SIG-M5 treated with dmso at 0.1 percent for 504 hours (cell line): ENCODE measurements at regions not wholly inside any gene's neighbourhood (a gene's known extent, or its start where the extent isn't known, plus 50 kb on each side); places are given as distances from the start of the nearest gene placed in this dataset.
"Not testable (repeated sequence)": the region's sequence is repeated elsewhere in the genome, so short reads cannot be mapped to it uniquely, and the experiment has no call there.

Source experiments
- DNase-seq: peaks from one replicate; lab custom pipeline; 2025; ENCODE audit not compliant: unreplicated experiment; lab: John Stamatoyannopoulos, UW

DNA sequence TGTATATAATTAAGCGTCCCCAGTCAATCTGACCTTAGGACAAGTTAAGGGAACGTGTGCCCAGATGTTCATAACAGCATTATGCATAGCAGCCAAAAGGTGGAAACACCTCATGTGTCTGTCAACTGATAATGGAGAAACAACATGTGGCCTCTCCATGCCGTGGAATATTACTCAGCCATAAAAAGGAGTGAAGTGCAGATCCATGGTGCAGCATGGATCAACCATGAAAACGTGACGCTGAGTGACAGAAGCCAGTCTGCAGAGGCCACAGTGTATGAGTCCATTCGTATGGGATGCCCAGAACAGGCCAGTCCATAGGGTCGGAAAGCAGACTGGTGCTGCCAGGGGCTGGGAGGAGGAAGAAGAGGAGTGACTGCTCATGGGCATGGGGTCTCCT lies 161.0 kb upstream of the CIBAR2 start:
- DNase-seq = no peak

- no peak for DNase-seq
Observed at GRCh38 chr16:85274501-85274900, 162.2 kb upstream of the CIBAR2 start.

GRCh38 chr16:85274924-85275323 lies 162.7 kb upstream of the CIBAR2 start:
- no peak for DNase-seq

- DNase-seq = peak; percentile 39
Observed at GRCh38 chr16:85275533-85276249, 163.4 kb upstream of the CIBAR2 start.

DNA sequence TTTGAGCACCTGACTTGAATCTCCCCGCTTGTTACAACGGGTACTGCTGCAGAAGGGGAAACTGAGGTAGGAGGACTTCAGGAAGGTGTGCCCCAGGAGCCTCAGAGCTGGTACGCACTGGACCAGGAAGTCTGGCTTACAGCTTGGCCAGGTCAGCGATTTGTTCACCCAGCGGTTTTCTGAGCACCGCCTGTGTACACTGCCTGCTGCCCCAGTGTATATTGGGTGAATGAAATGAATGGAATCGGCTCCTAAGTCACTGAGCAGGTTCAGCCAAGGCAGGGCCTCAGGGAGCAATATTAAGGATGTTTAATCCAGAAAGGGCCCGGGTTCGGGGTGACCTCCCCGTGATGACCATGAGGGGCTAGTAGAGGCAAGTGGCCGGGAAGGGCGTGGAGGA lies 164.0 kb upstream of the CIBAR2 start:
- no peak for DNase-seq

DNA sequence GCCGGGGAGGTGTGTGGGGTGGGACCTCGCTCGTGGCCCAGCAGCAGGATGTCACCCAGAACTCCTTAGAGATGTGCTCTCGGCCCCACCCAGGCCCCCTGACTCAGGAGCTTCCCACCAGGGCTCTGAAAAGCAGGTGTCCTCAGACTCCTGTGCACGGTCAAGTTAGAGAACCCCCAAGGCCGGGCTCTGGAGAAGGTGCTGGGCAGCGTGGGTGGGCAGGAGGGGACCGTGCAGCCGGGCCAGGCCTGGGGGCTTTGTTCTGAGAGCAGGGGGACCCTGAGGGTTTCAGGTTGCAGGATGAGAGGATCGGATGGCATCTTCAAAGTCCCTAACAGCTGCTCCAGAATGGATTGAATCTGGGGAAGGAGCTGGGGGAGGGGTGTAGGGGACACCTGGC lies 164.4 kb upstream of the CIBAR2 start:
- DNase-seq = no peak

DNA sequence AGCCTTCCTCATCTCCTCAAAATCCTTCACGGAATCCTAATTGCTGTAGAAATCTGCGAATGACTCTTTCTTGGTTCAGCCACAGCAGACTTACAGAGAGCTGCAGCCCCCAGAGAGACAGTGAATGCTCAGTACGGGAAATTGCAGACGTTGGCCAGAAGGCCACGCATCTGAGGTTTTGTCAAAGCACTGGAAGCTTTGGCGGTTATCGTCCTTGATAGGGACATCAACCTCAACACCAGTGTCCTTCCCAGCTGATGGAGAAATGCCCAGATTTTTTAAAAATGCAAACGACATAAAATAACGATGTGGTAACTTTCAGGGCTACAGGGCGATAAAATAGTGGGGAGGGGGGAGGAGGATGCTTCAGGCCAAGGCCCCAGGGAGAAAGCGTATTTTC lies 166.6 kb upstream of the CIBAR2 start:
- no peak for DNase-seq

DNA sequence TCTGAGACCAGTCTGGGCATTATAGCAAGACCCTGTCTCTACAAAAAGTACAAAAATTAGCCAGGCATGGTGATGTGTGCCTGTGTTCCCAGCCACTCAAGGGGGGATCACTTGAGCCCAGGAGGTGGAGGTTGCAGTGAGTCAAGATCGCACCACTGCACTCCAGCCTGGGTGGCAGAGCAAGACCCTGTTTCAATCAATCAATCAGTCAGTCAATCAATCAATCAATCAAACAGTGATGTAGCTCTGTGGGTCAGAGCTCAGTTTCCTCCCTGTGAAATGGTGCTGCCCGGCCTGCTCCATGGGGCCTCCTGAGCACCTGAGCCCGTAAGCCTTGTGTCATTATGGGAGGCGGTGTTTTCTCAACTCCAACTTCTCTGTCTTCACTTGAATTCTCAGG lies 167.1 kb upstream of the CIBAR2 start:
- no peak for DNase-seq

GRCh38 chr16:85279825-85280545 lies 167.7 kb upstream of the CIBAR2 start:
- no peak for DNase-seq

DNA sequence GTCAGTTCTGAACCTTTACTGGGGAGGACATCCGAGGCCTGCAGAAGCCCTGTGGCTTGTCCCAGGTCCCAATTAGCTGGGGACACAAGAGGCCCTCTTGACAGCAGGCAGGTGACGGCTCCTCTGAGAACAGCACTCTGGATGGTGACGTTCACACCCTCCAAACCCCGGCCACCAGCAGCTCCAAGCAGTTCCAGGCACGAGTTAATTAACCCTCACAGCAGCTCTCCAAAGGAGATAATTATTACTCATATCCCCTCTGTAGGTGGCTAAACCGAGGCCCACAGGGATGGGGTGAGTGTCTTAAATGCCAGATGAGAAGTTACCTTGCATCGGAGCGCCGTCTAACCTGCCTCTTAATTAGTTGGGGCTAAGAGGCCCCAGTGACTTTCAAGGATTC lies 168.9 kb upstream of the CIBAR2 start:
- no peak for DNase-seq

DNA sequence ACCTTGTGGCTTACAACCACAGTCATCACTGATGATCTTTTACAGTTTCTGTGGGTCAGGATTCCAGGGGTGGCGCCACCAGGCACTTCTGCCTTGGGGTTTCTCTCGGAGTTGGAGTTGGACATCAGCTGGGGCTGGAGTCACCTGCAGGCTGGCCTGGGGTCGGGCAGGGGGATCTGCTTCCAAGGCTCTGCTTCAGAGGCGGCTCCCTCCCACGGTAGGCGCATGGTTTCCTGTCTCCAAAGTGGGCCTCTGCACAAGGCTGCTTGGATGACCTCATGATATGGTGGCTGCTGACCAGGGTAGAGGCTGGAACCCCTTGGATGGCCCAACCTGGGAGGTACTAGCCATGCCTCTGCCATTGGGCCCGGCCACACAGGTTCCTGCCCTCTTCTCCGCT lies 170.6 kb upstream of the CIBAR2 start:
- no peak for DNase-seq

DNA sequence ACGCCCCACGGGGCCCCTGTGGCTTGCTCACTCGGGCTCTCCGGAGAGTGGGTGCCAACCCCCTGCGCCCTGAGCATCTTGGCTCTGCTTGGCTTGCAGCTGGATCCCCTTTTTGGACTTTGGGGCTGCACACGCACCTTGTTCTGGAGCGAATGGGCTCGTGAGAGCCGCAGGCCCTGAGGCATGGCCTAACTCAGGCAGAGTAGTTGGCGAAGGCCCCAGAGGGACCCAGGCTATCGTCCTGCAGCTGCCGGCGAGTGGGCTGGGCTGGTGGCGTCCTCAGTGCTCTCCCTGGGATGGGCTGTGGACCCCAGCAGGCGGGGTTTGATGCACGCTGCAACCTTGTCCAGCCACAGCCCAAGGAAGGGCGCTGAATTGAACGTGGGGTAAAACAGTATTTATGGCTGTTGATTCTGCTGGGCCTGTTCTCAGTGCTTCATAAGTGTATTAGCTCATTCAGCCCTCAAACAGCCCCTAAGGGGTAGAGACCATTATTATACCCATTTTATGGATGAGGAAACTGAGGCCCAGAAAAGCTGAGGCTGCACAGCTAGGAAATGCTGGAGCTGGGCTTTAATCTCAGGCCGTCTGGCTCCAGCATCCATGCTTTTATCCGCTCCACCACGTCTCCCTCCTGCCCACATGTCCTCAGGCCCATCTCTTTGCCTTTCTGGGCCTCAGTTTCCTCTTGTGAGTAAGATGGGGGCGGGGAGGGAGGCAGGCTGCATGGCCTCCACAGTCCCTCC lies 171.2 kb upstream of the CIBAR2 start:
- no peak for DNase-seq

GRCh38 chr16:85284141-85284817 lies 172.0 kb upstream of the CIBAR2 start:
- DNase-seq = no peak

DNA sequence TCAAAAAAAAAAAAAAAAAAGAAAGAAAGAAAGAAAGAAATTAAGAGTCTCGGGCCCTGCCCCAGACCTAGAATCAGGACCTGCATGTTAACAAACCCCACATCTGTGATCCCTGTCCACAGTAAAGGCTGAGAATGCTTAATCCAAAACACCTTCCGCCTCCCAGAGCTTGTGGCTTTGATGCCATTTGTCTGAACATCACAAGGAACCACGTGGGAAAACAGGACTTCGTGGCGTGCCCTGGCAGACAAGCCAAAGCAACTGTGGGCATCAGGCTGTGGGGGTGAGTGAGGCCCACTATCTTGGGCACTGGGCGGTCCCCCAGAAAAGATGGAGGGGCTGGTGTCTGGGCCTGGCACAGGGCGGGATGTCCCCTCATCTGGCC lies 173.4 kb upstream of the CIBAR2 start:
- no peak for DNase-seq

- DNase-seq = no peak
Observed at GRCh38 chr16:85286066-85286831, 174.0 kb upstream of the CIBAR2 start.

- DNase-seq = no peak
Observed at GRCh38 chr16:85286951-85287814, 174.9 kb upstream of the CIBAR2 start.

DNA sequence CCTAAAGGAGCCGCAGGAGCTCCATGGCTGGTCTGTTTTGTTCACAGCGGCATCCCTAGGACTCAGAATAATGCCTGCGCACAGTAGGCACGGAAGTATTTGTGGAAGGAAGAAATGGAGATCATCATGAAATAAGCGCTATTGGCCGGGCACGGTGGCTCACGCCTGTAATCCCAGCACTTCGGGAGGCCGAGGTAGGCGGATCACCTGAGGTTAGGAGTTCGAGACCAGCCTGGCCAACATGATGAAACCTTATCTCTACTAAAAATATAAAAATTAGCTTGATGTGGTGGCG lies 175.5 kb upstream of the CIBAR2 start:
- not testable (repeated sequence) for DNase-seq

GRCh38 chr16:85288341-85288868 lies 176.1 kb upstream of the CIBAR2 start:
- DNase-seq = no peak

- DNase-seq = no peak
Observed at GRCh38 chr16:85288869-85289660, 176.8 kb upstream of the CIBAR2 start.
